GM21737 (cell line): ENCODE measurements at regions not wholly inside any gene's neighbourhood (a gene's known extent, or its start where the extent isn't known, plus 50 kb on each side); places are given as distances from the start of the nearest gene placed in this dataset.

Experiments
- ATAC-seq: cut with Tn5 transposase; IDR thresholded peaks from one replicate; pipeline ENCODE4 v1.9.1; 2021; ENCODE audit warnings: mild to moderate bottlenecking, moderate library complexity; ENCODE audit not compliant: unreplicated experiment

DNA sequence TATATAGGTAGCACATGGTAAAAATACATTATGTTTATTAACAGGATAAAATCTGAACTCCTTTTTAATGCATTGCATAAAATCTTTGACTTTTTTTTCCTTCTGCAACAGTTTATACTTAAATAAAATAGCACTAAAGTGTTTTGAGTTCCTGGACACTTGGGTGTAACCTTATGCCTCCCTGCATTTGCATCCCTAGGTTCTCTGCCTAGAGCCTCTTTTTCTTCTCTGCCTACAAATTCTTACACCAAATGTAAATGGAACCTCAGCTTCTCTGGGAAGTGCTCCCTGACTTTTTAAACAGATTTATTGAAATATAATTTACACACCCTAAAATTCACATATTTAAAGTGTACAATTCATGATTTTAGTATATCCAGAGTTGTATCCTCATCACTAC lies 1017.6 kb downstream of the CNTNAP5 start:
- no peak for ATAC-seq

DNA sequence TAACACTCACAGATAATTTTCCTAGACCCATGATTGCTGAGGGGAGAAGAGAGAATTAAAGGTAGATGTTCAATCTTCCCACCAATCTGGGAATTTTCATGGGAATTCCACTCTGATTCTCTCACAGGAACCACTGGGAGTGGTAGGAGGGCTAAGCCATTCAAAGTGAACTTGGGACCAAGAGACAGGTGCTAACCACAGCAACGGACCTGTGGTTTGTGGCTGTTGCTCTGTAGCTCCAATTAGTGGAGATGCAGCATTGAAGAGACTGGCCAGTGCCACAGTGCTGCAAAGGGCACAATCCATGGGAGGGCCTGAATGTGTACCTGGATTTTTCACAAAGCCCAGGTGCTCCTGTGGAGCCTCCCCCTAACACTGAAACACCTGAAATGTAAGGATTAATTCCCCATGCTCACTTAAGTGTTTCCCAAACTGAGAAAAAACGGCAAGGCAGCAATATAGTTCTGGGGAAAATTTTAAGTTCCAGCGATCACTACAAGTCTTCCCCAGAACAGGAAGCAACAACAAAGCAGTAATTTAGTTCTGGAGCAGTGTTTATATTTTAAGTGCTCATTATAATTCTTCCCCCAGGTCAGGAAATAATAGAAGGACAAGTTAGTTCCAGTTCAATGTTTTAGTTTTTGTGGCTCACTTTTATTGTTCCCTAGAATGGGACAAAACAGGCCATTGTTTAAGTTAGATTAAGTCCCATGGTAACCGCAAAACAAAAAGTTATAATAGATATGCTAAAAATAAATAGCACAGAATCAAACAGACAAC lies 1045.8 kb downstream of the CNTNAP5 start:
- ATAC-seq, result no peak

DNA sequence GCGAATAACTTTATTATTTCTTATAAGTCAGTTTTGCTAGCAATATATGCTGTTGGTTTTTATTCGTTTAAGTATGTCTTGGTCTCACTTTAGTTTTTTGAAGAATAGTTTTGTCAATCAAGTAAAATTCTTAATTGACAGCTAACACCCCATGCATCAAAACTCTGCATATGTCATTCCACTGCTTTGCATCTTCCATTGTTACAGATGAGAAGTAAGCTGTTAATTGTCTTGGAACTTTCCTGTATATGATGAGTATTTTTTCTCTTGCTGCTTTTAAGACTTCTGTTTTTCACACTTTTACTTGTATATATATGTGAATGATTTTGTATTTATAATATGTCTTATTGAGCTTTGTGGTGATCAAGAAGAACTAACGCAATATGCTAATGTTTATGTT lies 1048.4 kb downstream of the CNTNAP5 start:
- ATAC-seq, result no peak

- no peak for ATAC-seq
Observed at GRCh38 chr2:125085904-125086303, 1060.8 kb downstream of the CNTNAP5 start.

DNA sequence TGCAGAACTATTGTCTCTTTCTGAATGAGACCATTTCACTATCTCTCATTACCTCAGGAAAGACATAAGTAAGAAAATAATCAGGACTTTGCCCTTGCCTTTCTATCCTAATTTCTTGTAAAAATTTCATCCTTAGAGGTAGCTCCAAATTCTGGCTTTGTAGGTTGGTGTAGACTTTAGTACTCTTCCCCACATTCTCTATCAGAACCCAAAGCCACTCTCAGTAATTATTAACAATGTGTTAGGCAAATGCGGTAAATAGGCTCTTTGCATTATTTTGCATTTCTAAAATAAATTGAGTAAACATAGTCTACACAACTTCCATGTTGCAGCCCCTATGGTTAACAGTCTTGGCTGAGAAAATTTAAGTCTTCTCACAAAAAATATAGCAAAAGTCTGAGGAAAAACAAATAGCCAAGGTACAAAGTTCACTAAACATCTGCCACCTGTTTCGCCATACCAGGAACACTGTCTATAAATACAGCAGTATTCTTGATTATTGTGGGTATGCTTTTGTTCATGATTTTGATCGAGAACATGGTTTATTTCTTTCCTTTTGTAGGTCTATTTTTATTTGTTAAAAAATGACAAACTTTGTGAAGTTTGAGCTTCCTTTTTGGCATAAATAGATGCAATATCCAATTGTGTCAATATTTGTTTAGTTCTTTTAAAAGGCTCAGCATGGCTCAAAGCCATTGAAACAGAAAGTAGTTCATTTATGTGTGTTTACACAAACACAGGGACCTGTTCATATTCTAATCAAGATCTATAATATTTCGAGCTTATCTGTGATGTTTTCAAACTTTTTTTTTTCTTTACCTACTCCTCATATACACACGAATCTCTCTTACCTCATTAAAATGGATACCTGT lies 1061.5 kb downstream of the CNTNAP5 start:
- ATAC-seq, result no peak

- no peak for ATAC-seq
Observed at GRCh38 chr2:125092276-125093009, 1067.4 kb downstream of the CNTNAP5 start.

DNA sequence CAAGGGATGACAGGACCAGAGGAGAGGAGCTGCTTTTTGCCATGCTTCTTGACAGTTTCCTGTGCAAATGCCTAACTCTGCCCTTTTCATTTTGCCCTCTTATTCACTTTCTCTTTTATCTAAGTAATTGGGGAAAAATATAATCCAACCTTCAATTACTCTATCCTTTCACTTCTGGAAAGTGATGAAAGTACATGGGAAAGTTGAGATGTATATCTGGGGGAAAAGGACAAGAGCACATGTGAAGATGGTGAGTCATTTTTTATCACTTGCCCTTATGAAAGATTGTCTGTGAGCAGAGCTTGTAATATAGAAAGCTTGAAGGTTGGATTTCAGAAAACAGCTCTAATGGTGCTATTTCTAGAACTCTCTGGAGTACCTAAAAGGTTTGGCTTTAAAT lies 1070.7 kb downstream of the CNTNAP5 start:
- no peak for ATAC-seq

- ATAC-seq, result no peak
Observed at GRCh38 chr2:125106710-125107109, 1081.6 kb downstream of the CNTNAP5 start.

DNA sequence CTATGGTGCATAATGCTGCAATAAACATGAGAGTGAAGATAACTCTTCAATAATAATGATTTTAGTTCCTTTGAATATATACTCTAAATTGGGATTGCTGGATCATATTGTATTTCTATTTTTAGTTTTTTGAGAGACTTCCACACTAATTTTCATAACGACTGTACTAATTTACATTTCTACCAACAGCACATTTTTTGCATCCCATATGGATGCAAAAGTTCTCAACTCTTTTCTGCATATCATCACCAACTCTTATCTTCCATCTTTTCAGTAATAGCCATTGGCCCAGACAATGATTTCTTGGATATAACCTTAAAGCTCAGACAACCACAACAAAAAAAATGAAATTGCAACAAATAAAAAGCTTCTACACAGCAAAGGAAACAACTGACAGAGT lies 1082.4 kb downstream of the CNTNAP5 start:
- no peak for ATAC-seq

GRCh38 chr2:125108251-125108650 lies 1083.2 kb downstream of the CNTNAP5 start:
- ATAC-seq, result no peak

- ATAC-seq, result no peak
Observed at GRCh38 chr2:125125902-125126301, 1100.8 kb downstream of the CNTNAP5 start.

DNA sequence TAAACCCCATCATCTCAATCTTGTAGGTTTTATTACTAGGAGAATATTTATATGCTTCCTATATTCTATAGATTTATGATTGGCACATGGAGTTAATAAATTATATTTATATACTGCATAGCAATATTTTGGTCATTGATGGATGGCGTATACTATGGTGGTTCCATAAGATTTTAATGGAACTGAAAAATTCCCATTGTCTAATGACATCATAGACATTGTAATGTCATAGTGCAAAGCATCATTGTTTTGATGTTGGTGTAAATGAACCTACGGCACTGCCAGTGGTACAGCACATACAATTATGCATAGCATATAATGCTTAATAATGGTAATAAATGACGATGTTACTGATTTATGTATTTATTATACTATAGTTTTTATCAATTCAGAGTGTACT lies 1135.9 kb downstream of the CNTNAP5 start:
- no peak for ATAC-seq

DNA sequence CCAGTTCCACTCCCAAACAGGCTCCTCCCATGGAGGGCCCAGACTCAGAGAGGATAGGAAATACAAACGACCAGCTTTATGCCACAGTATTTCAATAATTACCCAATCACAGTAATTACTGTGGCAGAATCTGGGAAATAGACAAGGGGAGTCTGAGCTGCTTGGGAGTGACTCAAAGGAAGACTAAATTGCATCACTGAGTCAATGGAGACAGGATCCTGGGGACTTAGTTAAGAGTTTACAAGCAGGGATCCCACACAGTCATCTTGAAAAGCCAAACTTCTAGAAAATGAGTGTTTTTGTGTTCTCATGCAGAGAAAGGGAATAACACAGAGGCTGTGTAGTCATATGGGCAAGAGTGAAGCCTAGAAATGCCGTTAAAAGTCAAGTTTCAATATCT lies 1142.1 kb downstream of the CNTNAP5 start:
- no peak for ATAC-seq

- no peak for ATAC-seq
Observed at GRCh38 chr2:125167820-125168219, 1142.7 kb downstream of the CNTNAP5 start.

GRCh38 chr2:125168442-125168841 lies 1143.4 kb downstream of the CNTNAP5 start:
- no peak for ATAC-seq

DNA sequence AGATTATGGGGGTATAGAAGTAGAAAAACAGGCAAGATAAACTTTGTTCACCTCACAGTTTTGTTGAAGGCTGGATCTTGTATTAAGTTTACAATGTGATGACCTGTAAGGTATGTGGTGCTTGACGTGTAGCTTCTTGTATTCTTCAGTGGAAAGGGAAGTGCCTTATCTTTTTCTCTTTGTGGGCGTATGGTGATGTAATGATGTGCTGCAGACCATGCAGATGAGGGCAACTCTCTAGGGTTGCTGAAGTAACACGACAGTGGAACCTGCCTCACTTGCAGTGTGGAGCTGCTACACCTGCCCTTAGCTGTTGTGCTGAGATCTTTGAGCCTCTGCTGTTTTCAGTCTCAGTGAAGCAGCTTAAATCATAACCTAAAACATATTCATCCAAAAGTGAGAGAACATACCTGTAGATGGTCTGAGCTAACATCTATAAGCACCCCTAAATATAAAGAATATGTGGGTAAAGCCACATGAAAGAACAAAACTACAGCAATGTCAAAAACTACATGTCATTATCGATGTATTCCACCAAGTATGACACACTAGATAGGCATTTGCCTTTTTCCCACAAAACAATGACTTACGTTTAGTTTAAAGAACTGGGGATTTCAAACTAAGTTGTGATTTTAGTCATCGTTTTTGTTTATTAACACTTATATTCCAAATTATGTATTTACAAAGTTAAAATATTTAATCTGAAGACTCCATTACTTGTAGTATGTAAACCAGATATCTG lies 1144.1 kb downstream of the CNTNAP5 start:
- no peak for ATAC-seq

DNA sequence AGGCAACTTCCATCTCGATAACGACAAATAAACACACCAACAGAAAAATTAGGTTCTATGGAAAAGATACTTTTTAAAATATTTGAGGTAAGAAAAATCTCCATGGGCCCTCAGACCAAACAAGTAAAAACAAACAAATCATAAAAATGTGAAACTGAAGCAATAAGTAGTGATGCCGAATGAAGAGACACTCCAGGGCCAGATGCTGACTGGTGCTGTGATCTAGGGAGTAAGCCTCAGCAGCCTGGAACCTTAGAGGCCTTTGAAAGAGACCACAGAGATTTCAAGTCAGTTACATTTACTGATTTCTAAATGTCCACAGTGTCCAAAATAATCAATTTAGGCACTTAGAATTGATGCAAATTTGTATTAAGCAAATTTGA lies 1144.7 kb downstream of the CNTNAP5 start:
- no peak for ATAC-seq

- ATAC-seq, result no peak
Observed at GRCh38 chr2:125172181-125172580, 1147.1 kb downstream of the CNTNAP5 start.

GRCh38 chr2:125175415-125175814 lies 1150.3 kb downstream of the CNTNAP5 start:
- ATAC-seq, result no peak

DNA sequence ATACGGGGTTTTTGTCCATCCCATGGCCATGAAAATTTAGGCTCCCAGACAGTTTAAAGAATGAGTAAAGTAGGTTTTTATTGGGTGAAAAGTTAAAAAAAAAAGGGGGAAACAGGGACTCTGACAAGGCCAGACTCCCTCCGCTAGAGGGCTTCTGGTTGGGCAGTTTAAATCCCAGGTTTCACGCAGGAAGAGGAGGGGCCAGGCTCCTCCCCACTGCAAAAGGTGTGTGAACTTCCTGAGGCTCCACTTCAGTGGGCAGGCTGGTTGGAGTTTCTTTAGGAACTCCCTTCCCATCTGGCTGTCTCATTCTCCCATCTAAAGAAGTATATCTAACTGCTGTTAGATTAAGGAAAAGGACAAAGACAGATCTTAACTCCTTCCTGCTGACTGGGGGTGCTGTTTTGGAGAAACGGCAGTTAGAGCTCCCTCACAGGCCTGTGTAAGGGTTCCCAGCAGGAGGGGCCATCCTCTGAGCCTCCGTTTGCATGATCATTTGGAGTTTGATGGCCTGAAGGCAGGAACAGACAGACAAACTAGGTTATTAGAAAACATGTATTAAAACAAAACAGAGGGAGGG lies 1160.7 kb downstream of the CNTNAP5 start:
- no peak for ATAC-seq
